Dermis blood vessel endothelial cell (primary cell): ENCODE measurements at regions not wholly inside any gene's neighbourhood (a gene's known extent, or its start where the extent isn't known, plus 50 kb on each side); places are given as distances from the start of the nearest gene placed in this dataset.

Source experiments
- DNase-seq: peaks from one replicate; pipeline ENCODE4 v3.0.0; 2010

DNA sequence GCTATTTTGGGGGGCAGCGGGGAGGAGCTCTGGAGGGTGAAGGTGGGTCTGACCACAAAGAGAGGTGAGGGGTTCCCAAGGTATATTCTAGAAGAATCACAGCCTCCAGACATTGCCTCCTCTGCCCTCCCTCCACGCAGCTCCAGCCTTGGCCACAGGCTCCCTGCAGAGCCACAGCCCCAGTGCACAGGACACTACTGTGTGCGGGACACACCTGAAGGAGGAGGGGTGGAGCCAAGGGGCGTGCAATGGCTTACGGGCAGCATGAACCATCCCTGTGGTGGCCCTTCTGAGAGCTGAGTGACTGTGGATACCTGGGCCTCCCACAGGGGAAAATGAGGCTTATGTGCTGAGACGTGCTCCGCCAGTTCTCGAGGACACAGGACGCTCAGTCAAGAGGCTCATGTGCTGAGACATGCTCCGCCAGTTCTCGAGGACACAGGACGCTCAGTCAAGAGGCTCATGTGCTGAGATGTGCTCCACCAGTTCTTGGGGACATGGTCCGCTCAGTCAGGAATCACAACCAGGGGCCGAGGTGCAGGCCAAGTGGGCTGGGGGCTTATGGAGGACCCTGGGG is 417.3 kb downstream of the SHANK2 start:
- no peak for DNase-seq

DNA sequence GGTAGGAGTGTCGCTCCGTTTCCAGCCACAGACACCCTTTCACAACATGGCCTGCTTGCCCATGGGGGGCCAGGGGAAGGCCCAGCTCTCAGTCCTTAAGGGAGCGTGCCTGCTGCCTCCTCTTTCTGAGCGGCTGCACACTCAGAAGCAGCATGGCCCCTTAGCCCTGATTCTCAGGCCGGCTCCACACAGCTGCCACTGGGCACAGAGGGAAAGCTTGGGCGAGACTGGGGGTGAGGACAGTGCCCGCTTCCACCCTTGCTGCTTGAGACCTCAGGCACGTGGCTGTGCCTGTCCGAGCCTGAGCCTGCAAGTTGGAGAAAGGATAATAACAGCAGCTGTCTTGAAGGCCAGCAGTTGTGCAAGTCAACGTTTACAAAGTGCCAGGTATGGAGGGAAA is 416.3 kb downstream of the SHANK2 start:
- no peak for DNase-seq

DNA sequence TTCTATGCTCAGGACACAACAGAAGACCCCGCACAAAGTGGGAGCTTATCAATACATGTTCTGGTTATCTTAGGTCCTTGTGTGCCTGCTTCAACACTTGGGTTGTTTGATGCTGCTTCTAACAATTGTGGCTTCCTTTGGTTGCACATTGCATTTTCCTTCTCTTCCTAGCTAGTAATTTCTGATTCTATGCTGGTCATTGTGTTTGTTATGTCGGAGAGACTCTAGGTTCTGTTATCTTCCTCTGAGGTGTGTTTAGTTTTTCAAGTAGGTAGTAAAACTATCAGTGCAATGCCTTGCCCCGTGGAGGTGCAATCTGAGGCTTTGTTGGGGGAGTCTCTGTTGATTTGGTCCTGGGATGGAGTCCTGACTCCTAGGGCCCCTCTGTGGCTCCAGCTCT is 414.2 kb downstream of the SHANK2 start:
- no peak for DNase-seq

DNA sequence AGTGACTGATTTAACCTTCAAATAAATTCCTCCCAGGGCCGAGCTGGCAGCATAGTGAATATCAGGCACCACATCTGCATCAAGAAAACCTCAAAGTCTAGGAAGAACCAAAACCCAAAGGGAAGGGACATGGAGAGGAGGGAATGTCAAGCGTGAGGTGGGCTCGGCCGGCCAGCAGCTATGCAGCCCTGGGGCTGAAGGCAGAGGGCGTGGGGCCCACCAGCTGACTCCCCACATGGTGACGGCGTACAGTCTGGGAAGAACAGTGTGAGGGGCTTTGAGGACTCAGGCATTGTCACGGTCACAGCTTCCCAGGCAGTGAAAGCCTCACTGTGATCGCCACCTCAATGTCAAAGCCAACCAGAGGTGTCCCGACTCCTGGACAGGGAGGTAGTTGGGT is 412.5 kb downstream of the SHANK2 start:
- no peak for DNase-seq

DNA sequence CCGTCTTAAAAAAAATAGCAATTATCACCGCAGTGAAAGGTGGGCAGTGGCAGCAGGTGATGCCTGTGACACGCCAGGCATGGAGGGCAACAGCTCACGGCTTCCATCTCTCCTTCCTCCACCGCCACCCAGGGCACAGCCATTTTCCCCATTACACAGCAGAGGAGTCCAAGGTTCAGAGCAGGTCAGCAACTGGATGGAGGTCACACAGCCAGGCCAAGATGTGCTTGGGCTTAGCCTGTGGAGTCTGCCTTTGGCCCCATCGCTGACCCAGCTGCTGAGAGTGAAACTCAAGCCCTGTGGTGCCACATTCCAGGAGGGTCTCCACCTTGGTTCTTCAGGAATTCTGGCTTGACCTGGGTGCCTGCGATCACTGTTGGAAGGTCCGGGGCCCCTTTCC is 411.1 kb downstream of the SHANK2 start:
- no peak for DNase-seq

DNA sequence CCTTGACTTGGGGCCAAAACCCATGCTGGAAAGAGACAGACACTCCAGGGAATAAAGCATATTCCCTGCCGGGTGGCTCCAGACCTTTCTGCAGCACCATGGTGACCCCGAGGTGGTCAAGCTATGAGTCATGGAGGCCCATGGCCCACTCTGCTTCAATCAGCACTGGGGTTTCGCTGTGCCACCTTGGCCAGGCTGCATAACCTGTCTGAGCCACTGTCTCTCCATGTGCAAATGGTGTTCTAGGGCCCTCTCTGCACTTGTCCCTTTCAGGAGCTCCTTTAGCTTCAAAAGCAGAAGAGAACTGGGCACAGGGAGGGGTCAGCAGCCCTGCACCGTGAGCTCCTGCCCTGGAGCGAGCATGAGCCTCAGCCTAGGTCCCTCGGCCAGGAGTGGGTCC is 410.1 kb downstream of the SHANK2 start:
- no peak for DNase-seq

DNA sequence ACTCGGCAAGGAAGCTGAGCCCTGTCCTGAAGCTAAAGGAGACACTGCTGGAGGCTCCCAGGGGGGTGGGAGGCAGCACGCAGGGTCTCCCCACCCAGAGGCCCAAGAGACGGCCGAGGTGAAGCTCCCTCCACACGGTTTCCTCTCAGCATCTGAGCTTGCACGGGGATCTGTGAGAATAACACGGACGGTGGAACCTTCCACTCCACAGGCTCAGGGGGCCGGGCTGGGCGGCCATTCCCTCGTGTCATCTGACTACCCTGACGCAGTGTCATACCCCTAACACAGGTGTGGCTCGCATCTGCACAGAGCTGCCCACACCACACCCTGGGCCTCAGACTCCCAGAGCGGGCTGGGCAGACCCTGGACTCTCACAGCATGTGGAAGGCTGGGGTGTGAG is 409.7 kb downstream of the SHANK2 start:
- no peak for DNase-seq

DNA sequence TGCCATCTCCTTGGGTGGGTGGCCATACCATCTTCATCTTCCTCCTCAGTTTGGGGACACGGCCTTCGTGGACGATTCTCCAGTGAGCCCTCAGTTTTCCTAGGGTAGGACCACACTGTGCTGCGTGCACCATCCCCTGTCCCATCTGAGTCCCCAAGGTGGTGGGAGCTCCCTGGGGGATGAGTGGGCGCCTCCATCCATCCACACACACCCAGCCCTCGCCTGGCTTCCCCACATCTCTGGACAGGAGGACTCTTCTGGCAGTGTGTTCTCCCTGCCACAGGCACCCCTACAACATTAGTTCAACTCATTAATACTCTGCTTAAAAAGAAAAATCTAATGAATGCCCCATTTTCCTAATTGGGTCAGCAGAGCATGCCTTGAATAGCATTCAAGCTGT is 408.5 kb downstream of the SHANK2 start:
- DNase-seq: no peak

DNA sequence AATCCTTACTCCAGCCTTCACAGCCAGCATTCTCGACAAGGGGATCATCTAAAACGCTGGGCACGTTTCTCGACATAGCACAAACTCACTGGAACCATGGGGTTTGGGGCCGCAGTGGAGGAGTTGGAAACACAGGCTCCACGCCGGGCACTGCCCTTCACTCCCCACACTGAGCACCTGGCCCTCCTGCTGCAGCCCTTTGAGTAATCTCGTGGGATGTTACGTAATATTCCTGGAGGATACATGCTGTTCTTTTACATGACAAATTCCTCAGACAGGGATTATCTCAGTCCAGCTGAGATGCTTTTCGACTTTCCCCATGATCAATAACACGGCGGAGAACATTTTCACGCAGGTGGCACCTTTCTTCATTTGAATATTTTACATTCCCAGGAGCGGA is 408.0 kb downstream of the SHANK2 start:
- no peak for DNase-seq

DNA sequence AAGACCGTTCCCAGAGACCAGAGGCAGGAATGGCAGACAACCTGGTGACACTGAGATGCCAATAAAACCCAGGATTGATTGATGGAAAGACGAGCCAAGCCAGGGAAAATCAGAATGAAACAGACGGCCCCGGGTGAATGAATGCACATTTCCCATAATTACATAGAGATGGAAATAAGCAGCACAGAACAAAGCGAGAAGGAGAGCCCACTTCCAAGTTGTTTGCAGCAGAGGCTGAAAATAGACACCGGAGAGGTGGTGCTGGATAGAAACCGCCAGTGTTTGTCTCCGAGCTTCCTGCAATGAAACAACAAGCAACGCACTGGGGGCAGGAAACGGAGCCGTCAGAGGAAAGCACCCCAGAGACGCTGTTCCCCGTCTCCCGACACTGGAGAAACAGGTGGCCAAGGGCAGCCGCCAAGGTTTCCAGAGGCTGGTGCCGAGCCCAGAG is 406.8 kb downstream of the SHANK2 start:
- DNase-seq: no peak

DNA sequence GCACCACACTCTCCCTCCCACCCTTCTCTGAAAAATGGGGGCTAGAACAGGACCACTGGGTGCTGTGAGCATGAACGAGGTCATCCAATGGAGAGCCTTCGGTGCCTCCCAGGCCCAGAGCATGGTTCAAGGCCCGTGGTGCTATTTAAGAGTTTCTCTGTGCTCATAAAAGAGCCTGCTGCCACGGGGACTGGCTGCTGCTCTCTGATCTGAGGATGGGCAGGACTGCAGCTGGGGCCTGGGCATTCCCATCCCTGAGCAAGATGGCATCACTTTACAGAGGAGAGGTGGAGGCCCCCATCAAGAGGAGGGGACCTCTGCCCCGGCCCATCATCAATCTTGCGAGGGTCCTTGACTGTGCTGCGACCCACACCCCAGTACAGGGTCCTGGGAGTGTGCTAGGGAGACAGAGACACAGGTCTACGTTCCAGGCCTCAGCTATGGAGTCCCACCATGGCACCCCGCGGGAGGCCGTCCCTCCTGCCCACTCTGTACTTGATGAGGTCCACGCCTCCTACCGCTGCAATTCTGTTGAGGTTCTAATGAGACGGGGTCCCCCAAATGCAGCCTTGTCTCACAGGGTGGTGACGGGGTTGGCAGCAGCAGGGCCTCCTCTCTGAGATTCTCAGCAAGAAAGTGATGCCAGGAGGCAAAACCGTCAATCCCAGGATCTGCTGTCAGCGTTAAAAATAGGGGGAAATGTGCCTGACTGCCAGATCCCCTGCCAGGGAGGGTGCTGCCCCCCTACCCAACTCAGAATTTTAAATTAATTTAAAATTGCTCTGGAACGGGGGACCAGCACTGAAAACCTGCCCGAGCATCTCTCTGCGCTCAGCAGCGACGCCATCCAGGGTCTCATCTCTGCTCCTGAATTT is 405.4 kb downstream of the SHANK2 start:
- DNase-seq: no peak

DNA sequence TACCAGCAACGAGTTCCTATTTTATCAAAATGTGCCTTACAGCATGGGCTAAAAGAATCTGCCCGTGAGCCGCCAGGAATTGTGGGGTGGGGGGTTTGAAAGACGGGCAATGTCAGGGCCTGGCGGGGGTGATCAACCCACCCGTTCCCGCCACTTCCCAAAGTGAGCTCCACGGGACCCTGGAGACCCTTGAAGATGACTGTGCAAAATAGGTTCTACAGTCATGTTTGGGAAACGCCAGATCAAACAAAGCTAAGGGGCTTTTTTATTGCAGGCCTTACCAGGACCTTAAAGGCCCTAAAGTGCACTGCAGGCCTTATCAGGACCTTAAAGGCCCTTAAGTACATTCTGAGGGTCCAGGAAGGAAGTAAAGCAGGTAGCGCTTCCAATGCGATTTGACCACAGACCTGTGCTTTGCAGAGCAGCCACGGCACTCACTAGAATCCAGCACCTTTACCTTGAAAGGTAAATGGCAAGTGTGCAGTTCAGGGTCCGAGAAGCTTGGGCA is 404.1 kb downstream of the SHANK2 start:
- DNase-seq: no peak

DNA sequence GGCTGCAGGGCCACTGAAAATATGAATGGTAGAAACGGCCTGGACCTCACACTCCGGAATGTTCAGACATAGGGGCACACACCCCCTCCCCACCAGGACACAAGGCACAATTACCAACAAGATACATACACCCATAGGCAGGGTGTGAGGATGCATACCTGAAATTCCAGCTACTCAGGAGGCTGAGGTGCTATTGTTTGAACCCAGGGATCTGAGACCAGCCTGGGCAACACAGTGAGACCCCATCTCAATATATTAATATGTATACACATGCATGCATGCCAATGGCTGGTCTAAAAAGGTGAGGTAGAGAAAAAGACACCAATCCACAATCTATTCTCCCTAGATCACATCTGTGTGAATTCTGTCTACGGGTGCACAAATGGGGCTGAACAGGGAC is 403.3 kb downstream of the SHANK2 start:
- DNase-seq: no peak

DNA sequence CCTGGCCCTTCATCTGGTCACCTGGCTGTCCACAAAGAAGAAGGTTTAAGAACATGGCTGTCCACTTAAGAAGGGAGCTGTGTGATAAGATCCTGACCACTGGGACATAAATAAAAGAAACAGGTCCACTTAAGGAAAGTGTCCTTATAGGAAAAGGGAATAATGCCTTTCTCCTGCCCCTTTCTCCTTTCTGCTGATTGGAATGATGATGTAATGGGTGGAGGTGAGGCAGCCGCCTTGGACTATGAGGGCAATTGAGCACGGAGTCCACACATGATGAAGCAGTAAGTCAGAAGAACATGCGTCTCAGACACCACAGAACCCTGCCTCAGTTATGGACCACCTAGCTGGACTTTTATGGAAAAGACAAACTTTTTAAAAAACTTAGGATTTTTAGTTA is 401.1 kb downstream of the SHANK2 start:
- no peak for DNase-seq

DNA sequence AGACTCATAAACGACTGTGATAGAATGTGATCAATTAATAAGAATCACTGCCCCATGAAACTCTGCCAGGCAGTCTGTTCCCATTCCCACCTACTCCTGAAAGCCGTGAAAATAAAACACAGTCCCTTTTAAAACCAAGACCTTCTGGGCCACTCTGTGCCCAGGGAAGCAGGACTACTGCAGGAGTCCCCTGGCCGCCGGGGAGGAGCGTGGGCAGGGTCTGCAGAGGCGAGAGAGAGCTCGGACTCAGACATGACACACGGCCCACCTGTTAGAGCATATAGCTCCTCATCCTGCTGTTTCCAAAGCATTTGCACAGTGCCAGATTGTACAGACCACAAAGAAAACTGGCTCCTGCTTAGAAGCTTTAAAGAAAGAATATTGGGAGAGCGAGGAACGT is 400.5 kb downstream of the SHANK2 start:
- no peak for DNase-seq

DNA sequence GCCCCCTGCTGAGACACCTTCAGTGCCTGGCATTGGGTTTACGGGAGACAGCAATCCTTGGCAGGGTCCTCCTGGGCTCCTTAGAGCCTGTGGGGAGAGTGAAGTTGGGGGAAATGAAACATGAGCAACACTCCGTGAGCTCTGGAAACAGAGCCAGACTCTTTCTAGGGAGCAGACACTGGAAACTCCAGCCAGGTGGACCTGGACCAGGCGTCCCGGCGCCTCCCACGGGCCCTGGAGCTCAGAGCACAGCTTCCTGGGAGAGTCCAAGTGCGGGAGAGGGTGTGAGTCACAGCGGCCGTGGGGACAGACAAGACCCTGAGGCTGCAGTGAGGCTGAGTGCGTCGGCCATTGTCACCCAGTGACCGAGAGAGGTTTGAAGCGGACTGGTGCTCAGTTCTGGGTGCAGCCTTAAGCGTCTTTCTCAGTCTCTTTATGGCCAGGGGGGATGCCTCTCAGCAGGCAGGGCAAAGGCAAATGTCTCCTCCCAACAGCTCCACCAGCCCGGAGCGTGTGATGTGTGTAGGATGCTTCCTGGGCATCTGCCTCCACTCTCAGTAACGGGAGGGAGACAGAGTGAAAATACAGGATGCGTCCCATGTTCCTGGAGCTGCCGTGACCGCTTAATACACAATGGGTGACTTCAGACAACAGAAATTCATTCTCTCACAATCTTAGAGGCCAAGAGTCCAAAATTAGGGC is 399.2 kb downstream of the SHANK2 start:
- DNase-seq: no peak

DNA sequence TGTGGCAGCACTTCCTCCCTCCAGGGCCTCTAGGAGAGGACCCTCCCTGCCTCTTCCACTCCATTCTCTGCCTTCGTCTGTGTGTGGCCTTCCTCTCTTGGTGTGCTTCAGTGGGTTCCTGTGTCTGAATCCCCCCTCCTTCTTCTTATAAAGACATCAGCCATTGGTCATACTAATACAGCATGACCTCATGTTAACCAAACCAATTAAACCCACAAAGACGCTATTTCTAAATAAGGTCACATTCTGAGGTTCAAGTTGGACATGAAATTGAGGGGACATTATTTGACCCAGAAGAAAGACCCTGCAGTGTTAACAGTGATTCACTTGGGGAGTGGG is 398.6 kb downstream of the SHANK2 start:
- DNase-seq: no peak

DNA sequence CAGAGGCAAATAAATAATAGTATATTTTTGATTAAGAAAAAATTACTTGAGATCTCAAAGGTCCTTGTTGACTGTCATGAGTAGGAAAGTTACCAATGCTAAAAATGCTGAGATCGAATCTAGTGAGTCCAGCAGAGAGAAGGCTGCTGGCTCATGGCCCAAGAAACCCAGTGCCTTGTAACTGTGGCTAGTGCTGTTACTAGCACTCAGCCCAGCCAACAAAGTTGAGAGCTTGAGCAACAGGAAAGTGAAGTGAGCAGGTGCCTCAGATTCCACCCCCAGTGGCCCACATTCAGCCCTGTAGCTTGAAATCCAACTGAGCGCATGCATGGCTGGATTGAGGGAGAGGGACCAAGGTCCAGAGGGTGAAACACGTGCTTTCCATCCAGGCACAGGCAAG is 398.2 kb downstream of the SHANK2 start:
- DNase-seq: no peak

DNA sequence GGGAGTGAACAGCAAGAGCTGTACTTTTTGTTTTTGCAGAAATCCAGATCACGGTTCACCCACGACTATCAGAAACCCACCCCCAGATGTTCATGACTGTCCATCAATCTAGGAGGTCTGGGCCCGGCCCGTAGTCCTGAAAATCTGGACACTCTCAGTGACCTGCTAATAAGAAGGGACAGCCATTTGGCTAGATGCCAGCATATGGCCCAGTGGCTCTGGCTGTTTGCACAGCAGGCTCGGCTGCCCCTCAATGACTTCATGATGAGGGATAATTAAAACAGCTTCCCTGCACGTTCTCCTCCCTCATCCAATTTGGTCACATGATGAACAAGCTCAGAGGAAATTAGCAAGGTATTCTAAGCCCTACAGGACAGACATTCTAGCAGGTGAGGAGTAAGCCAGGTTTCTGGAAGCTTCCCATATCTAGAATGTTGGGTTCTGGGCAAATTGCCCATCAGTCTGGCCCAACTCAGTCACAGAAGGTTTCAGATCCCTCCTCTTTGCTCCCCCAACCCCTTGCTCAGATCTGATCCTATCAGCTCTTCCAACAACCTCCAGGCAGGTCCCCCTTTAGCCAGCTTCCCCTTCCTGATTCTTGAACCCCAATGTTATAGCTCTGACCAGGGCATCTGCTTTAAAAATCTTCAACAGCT is 397.3 kb downstream of the SHANK2 start:
- no peak for DNase-seq

DNA sequence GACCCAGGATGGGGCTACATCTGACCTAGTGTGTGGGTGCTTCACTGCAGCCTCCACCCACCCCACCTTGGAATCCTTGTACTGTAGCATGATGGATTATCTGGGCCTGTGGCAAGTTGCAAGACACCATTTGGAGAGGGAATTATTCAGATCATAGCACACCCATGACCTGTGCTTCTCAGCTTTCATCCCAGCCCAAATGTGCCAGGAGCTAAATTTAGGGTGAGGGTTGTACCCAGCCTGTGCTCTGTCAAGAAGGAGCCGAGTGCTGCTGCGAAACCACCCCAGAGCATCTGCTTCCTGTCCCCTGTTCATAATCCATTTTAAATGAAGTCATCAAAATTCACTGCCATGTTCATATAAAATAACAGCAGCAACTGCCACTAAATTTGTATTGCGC is 394.5 kb downstream of the SHANK2 start:
- DNase-seq: no peak

DNA sequence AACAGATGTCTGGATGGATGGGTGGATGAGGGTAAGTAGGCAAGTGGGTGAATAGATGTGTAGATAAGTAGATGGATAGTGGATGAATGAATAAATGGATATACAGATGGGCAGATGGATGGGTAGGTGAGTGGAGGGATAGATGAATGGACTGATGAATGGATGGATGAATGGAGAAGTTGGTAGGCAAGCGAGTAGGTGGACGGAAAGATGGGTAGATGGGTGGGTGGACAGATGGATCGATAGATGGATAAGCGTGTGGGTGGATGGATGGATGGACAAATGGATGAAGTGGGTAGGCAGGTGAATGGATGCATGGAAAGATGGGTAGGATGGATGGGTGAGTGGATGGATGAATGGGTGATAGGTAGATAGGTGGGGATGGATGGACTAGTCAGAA is 393.2 kb downstream of the SHANK2 start:
- DNase-seq: no peak

DNA sequence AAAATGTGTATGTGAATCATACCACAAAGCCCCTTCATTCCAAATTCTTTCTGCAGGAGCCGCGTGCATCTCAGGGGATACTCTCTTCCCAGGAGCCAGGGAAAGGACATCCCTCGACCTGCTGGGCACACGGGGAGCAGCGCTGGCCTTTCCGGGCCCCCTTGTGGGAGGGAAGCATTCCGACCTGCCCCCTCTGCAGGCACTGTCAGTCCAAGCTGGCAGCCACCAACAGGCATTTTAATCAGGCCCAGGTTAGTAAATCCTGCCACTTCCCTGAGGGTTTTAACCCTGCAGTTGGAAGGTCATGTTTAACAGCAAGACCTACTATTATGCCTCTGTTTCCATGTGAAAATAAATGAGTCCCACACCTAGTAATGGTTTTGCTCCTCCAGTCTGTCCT is 391.5 kb downstream of the SHANK2 start:
- DNase-seq: no peak

DNA sequence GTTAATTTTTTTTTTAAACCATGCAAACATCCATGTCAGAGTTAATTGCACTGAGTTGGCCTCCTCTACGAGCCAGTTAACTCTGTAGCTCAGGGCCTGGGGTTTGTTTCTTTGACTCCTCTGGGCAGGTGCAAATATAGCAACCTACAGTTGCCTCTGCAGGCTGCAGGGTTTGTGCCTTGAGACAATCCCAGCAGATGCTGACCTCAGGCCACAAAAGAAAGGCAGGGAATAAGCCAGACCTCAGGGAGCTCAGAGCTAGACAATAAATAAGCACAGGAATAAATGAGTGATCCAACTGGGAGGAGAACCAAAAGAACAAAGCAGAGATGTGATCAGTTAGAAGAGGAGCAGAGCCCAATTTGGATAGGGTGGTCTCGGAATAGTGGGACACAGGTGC is 390.8 kb downstream of the SHANK2 start:
- DNase-seq: no peak
